GM12878 (cell line): ENCODE measurements at regions not wholly inside any gene's neighbourhood (a gene's known extent, or its start where the extent isn't known, plus 50 kb on each side); places are given as distances from the start of the nearest gene placed in this dataset.
"Not testable (repeated sequence)": the region's sequence is repeated elsewhere in the genome, so short reads cannot be mapped to it uniquely, and the experiment has no call there.

Source experiments
- ATAC-seq: fragments of 200-7000 bp; cut with Tn5 transposase; 3 replicates; pipeline ENCODE4 v1.9.1; 2020; ENCODE audit warnings: mild to moderate bottlenecking, moderate library complexity
- BruUV-seq: library from RNA; stranded (reverse); fragments of 400-500 nt; replicated peaks from 2 replicates; lab custom pipeline; 2021; lab: Mats Ljungman, UMichigan
- CTCF ChIA-PET: fragments of 300-600 bp; sonication (Branson Sonifier 250); formaldehyde crosslinking; extraction: SDS; loops from one replicate; lab custom pipeline; 2021; ENCODE audit warnings: inconsistent platforms; lab: Yijun Ruan, JAX
- POLR2A ChIA-PET: fragments of 350-600 bp; formaldehyde crosslinking; extraction: SDS; loops from one replicate; lab custom pipeline; 2021; ENCODE audit warnings: inconsistent platforms; lab: Charles Lee
- RAD21 ChIA-PET: fragments of 300-600 bp; sonication (Branson Sonifier 250); formaldehyde crosslinking; loops from one replicate; lab custom pipeline; 2023; ENCODE audit warnings: antibody characterized with exemption; ENCODE audit not compliant: unreplicated experiment; lab: Charles Lee
- SMC1A ChIA-PET: fragments of 300-600 bp; sonication (Branson Sonifier 250); formaldehyde crosslinking; loops from one replicate; lab custom pipeline; 2023; ENCODE audit not compliant: unreplicated experiment, uncharacterized antibody; lab: Charles Lee
- DNase-seq: peaks from one replicate; pipeline ENCODE4 v3.0.0-alpha.2; 2011; ENCODE audit warnings: low read depth, low spot score
- FAIRE-seq: peaks from 3 replicates; lab custom pipeline; 2011; peaks lifted over from hg19 to GRCh38; lab: Jason Lieb, UNC
- H2AFZ ChIP-seq: 2 replicates; pipeline ENCODE4 v1.6.0; 2011; ENCODE audit warnings: low read depth, low read length, control low read depth; ENCODE audit not compliant: control insufficient read depth
- H3K27ac ChIP-seq: 2 replicates; pipeline ENCODE4 v1.5.1; 2011; ENCODE audit warnings: control low read depth; ENCODE audit not compliant: control insufficient read depth, insufficient read depth
- H3K27me3 ChIP-seq, 2 experiments: replicated peaks in 1 of 2; 2 replicates each; pipeline versions ENCODE4 v1.6.0 to v1.6.1; 2011; ENCODE audit warnings: low read length in 1 of 2; ENCODE audit not compliant: control insufficient read depth in 2 of 2, insufficient read depth in 2 of 2
- H3K36me3 ChIP-seq, 2 experiments: 2 replicates each; pipeline ENCODE4 v1.5.1; 2011; ENCODE audit warnings: low read length in 1 of 2; ENCODE audit not compliant: control insufficient read depth in 2 of 2, insufficient read depth in 2 of 2
- H3K4me1 ChIP-seq: 2 replicates; pipeline ENCODE4 v1.6.1; 2011; ENCODE audit warnings: mild to moderate bottlenecking, low read length, moderate library complexity, mixed read lengths; ENCODE audit not compliant: control insufficient read depth, insufficient read depth
- H3K4me2 ChIP-seq: 2 replicates; pipeline ENCODE4 v1.6.0; 2011; ENCODE audit warnings: control low read depth; ENCODE audit not compliant: control insufficient read depth, insufficient read depth
- H3K4me3 ChIP-seq: fragments of 200-600 bp; sonication (generic); 2 replicates; pipeline ENCODE4 v1.5.1; 2016
- H3K79me2 ChIP-seq: 2 replicates; pipeline ENCODE4 v1.6.0; 2011; ENCODE audit warnings: low read length; ENCODE audit not compliant: control insufficient read depth, insufficient read depth
- H3K9ac ChIP-seq: 2 replicates; pipeline ENCODE4 v1.8.0; 2011; ENCODE audit warnings: low read length, control low read depth, mixed read lengths; ENCODE audit not compliant: control insufficient read depth, insufficient read depth
- H3K9me3 ChIP-seq: replicated peaks from 3 replicates; pipeline ENCODE4 v1.5.1; 2011; ENCODE audit warnings: mild to moderate bottlenecking, low read length; ENCODE audit not compliant: control insufficient read depth, insufficient read depth
- H4K20me1 ChIP-seq: 2 replicates; pipeline ENCODE4 v1.6.0; 2011; ENCODE audit not compliant: control insufficient read depth, insufficient read depth
- CEBPB ChIP-seq, 2 experiments: fragments of 150-350 bp in 1 of 2; IDR thresholded peaks; 2 replicates each; pipeline ENCODE4 v1.6.1; 2012 to 2014; ENCODE audit warnings: low read depth in 2 of 2, low read length in 2 of 2, borderline replicate concordance in 1 of 2, inconsistent platforms in 1 of 2
- NR2C2 ChIP-seq: IDR thresholded peaks from 2 replicates; pipeline ENCODE4 v1.6.1; 2011; ENCODE audit warnings: borderline replicate concordance, low read depth; ENCODE audit not compliant: control insufficient read depth, insufficient read length
- POLR2A ChIP-seq: IDR thresholded peaks from 2 replicates; pipeline ENCODE4 v1.6.1; 2011; ENCODE audit warnings: low read depth, mild to moderate bottlenecking, low read length
- SMARCA5 ChIP-seq: fragments of 450-650 bp; IDR thresholded peaks from 2 replicates; pipeline ENCODE4 v1.6.1; 2017; ENCODE audit warnings: mild to moderate bottlenecking
- SRF ChIP-seq, 2 experiments: IDR thresholded peaks; 2 replicates each; pipeline ENCODE4 v1.6.1; 2011; ENCODE audit warnings: low read depth in 2 of 2, low read length in 2 of 2, mild to moderate bottlenecking in 1 of 2, moderate library complexity in 1 of 2
- SUPT20H ChIP-seq: IDR thresholded peaks from 2 replicates; pipeline ENCODE4 v1.6.1; 2011; ENCODE audit warnings: low read depth, mild to moderate bottlenecking, low read length, moderate library complexity, borderline replicate concordance; ENCODE audit not compliant: control insufficient read depth
- ZNF24 ChIP-seq: fragments of 450-650 bp; IDR thresholded peaks from 2 replicates; pipeline ENCODE4 v1.6.1; 2017; ENCODE audit warnings: antibody characterized with exemption, mild to moderate bottlenecking
- ZZZ3 ChIP-seq: IDR thresholded peaks from 2 replicates; pipeline ENCODE4 v1.6.1; 2011; ENCODE audit warnings: low read depth; ENCODE audit not compliant: control insufficient read depth, insufficient read length
- WGBS: methylation state at CpG from one replicate; pipeline ENCODE4 v1.1.6; 2016; ENCODE audit warnings: low lambda C conversion rate; ENCODE audit not compliant: insufficient replicate concordance, insufficient coverage; ENCODE audit errors: missing lambda C conversion rate; 5-methylcytosine and 5-hydroxymethylcytosine counted together
- in situ Hi-C: fragments of 300-500 bp; cut with MboI; formaldehyde crosslinking; loops from 9 replicates; pipeline ENCODE4 v1.14.3; 2018; ENCODE audit warnings: mixed read lengths
- intact Hi-C: fragments of 100-400 bp; cut with micrococcal nuclease; formaldehyde crosslinking; loops from one replicate; pipeline ENCODE4 v1.14.2; 2022; ENCODE audit not compliant: unreplicated experiment

GRCh38 chr2:187906021-187906420 is 351.8 kb upstream of the TFPI start (continued):
- TF ChIP-seq CEBPB (IDR thresholded peaks at IDR 0.05; ENCODE audit: borderline replicate concordance in 1 of 2, low read depth in 2 of 2, low read length in 2 of 2) (no peak), SMARCA5 (no peak)

GRCh38 chr2:187910922-187911321 is 356.7 kb upstream of the TFPI start:
- CTCF ChIA-PET, H3K9ac ChIP-seq, SMC1A ChIA-PET, H3K4me3 ChIP-seq, DNase-seq, H3K27me3 ChIP-seq, FAIRE-seq, RAD21 ChIA-PET, H3K79me2 ChIP-seq, POLR2A ChIA-PET, H3K27ac ChIP-seq, H3K4me2 ChIP-seq, H4K20me1 ChIP-seq, H3K9me3 ChIP-seq, intact Hi-C loops, H2AFZ ChIP-seq, H3K36me3 ChIP-seq, H3K4me1 ChIP-seq, in situ Hi-C loops, BruUV-seq, ATAC-seq: not testable (repeated sequence)
- no CpG with 5 or more reads among the region's 1 CpG for WGBS

- TF ChIP-seq ZZZ3 (no peak), CEBPB (IDR thresholded peaks at IDR 0.05; ENCODE audit: borderline replicate concordance in 1 of 2, low read depth in 2 of 2, low read length in 2 of 2) (no peak), NR2C2 (no peak), ZNF24 (no peak), SRF (IDR thresholded peaks at IDR 0.05; ENCODE audit: low read depth in 2 of 2, low read length in 2 of 2) (no peak), SUPT20H (no peak), POLR2A (no peak)
- no TSS peak for BruUV-seq
- H3K4me1 ChIP-seq: no peaks in the 10 kb centered on the region
- ChIA-PET CTCF (no interaction called here), POLR2A (no interaction called here), SMC1A (interaction anchor here (1.3 kb wide), 1 partner anchor 12 kb away, joined by 3 read pairs; no protein-coding TSS in a partner anchor), RAD21 (no interaction called here)
- no peaks in the 10 kb centered on the region for H3K9me3 ChIP-seq
- intact Hi-C loops: no loop called here
- H4K20me1 ChIP-seq: no peaks in the 10 kb centered on the region
- no peaks in the 10 kb centered on the region for H3K36me3 ChIP-seq
- no peak overlapping the region for H3K4me2 ChIP-seq
- no peak for FAIRE-seq
- no peaks in the 10 kb centered on the region for H3K79me2 ChIP-seq
- H3K4me3 ChIP-seq: no peak overlapping the region
- no peak for ATAC-seq
- no peak overlapping the region for H3K9ac ChIP-seq
- in situ Hi-C loops: no loop called here
- no peak for DNase-seq
- no peaks in the 10 kb centered on the region for H3K27me3 ChIP-seq
- H2AFZ ChIP-seq: no peak overlapping the region
- no peak overlapping the region for H3K27ac ChIP-seq
Measured at GRCh38 chr2:187912950-187913349, 358.7 kb upstream of the TFPI start.
